NB4 (cell line): ENCODE measurements at regions not wholly inside any gene's neighbourhood (a gene's known extent, or its start where the extent isn't known, plus 50 kb on each side); places are given as distances from the start of the nearest gene placed in this dataset.

Experiments
- DNase-seq: peaks from one replicate; pipeline ENCODE4 v3.0.0; 2010; ENCODE audit warnings: low read depth
- H3K4me3 ChIP-seq: one replicate; pipeline ENCODE4 v1.5.1; 2011; ENCODE audit warnings: mild to moderate bottlenecking, low read depth, low read length, moderate library complexity
- CTCF ChIP-seq: IDR thresholded peaks from one replicate; pipeline ENCODE4 v1.5.1; 2012; ENCODE audit warnings: low read depth, low read length
- MYC ChIP-seq: IDR thresholded peaks from 2 replicates; pipeline ENCODE4 v1.6.1; 2011; ENCODE audit warnings: low read depth, low read length
- POLR2A ChIP-seq: IDR thresholded peaks from 2 replicates; pipeline ENCODE4 v1.6.1; 2011; ENCODE audit warnings: mild to moderate bottlenecking; ENCODE audit not compliant: insufficient read length; ENCODE audit errors: extremely low read depth
- TF ChIP-seq, protein P1 (sequence below): IDR thresholded peaks from 2 replicates; pipeline ENCODE4 v1.6.1; 2011; ENCODE audit warnings: low read depth, low read length

DNA sequence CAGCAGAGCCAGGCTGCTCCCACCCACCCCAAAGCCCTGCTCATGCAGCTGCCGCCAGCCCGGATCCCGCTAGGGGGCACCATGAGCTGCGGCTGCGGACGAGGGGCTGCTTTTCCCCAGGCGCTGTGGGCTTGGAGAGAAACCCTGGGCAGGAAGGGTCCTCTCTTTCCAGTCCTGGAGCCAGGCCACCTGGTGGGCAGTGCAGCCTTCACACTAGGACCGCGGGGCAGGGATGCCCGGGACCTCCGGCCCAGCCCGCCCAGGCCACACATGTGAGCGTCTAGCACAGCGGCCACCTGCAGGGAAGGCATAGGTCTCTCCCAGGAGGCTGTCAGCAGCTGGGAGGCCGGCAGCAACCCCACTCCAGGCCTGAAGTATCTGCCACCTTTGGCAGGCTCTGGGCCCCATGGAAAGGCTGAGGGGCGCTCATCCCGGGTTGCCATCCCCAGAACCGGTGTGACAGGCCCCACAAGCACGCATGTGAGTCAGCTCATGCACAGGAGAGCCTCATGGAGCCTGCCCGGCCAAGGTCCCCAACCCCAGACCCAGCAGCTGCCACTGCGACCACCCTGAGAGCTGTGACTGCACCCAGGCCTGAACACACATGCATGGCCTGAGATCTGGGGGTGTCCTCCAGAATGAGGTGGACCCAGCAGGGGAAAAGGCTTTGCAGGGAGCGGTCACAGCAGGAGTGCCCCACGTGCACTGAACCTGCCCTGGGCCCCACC, 280.0 kb upstream of the RTL1 start:
- no peak for TF ChIP-seq CTCF
- TF ChIP-seq MYC: no peak
- TF ChIP-seq POLR2A: no peak
- TF ChIP-seq, protein P1, sequence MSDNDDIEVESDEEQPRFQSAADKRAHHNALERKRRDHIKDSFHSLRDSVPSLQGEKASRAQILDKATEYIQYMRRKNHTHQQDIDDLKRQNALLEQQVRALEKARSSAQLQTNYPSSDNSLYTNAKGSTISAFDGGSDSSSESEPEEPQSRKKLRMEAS: no peak
- no peak overlapping the region for H3K4me3 ChIP-seq
- no peak for DNase-seq

DNA sequence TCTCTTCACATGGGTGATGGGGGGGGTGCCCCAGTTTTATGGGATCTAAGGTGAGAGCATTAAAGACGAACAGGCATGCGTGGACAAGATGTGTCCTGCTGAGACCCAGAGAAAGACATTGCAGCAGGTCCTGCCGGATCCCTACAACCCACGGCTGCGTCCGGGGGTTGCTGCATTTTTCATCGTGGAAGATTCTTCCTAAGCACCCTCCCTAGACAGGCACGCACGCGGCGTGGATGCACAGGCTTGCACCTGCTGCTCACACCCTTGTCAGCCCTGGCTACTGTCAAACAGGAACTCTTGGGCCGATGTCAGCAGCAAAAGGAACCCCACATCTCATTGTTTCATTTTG, 280.6 kb upstream of the RTL1 start:
- no peak overlapping the region for H3K4me3 ChIP-seq
- no peak for DNase-seq
- TF ChIP-seq POLR2A (no peak), MYC (no peak), CTCF (no peak)
- TF ChIP-seq, protein P1: no peak

- TF ChIP-seq, protein P1: no peak
- TF ChIP-seq CTCF (no peak), MYC (no peak), POLR2A (no peak)
- no peak overlapping the region for H3K4me3 ChIP-seq
- no peak for DNase-seq
Observed at GRCh38 chr14:101184572-101184971, 281.1 kb upstream of the RTL1 start.

DNA sequence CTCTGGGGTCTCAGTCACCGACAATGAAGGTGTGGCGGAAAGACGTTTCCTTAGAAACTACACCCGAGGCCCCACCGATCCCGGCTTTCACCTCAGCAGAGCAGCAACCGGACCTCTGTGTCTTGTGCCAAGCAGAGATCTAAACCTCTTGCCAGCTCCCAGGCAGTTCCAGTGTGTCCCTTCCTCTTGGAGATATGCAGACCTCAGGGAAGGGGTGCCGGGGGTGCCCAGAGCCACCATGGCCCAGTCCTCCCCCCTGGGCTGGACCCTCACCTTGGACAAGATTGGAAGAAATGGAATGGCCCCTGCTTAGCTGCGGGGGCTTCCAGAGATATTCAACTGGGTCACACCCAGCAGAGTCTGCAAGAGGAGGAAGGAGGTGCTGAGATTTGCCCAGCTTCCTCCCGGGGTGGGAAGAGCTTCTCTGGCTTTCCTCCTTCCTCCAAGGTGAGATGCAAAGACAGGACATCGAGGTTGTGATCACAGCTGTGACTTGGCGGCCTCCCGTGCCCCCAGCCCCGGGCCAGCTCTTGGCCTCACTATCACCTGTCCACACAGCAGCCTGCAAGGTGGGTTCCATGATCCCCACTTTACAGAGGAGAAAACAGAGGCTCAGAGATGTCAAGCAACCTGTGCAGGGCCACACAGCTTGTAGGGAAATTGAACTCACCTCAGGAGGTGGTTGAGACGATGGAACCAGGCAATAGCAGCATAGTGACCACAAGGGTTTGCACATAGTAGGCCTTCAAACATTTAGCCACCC, 281.7 kb upstream of the RTL1 start:
- no peak overlapping the region for H3K4me3 ChIP-seq
- no peak for DNase-seq
- TF ChIP-seq, protein P1: no peak
- TF ChIP-seq CTCF (no peak), POLR2A (no peak), MYC (no peak)

DNA sequence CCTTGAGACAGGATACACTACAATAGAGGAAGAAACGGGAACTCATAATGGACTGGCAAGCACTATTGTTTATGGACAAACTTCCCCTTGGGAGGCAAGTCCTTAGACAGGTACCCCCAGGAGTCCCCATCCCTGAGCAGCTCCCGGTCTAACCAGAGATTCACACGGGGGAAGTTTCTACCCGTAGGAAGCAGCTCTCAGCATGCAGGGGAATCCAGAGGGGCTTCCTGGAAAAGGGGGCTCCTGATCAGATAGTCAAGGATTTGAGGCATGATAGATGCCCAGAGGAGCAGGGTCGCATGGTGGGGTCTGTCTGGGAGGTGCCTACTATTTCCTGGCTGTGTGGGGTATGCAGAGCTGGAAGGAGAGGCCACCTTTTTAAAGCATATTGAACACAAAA, 282.4 kb upstream of the RTL1 start:
- TF ChIP-seq, protein P1: no peak
- TF ChIP-seq POLR2A (no peak), CTCF (no peak), MYC (no peak)
- no peak for DNase-seq
- H3K4me3 ChIP-seq: no peak overlapping the region
